CMK (cell line): ENCODE measurements at regions not wholly inside any gene's neighbourhood (a gene's known extent, or its start where the extent isn't known, plus 50 kb on each side); places are given as distances from the start of the nearest gene placed in this dataset.

Experiments used
- DNase-seq: peaks from one replicate; pipeline ENCODE4 v3.0.0-alpha.2; 2010; ENCODE audit warnings: low read depth

GRCh38 chr5:73374520-73375190 lies 73.9 kb downstream of the FOXD1 start:
- no peak for DNase-seq

GRCh38 chr5:73373814-73374510 lies 74.6 kb downstream of the FOXD1 start:
- DNase-seq = no peak

GRCh38 chr5:73370640-73371583 lies 77.7 kb downstream of the FOXD1 start:
- no peak for DNase-seq

GRCh38 chr5:73370095-73370494 lies 78.5 kb downstream of the FOXD1 start:
- no peak for DNase-seq

GRCh38 chr5:73369278-73369677 lies 79.3 kb downstream of the FOXD1 start:
- DNase-seq = no peak

- no peak for DNase-seq
These were observed 80.9 kb downstream of the FOXD1 start for GRCh38 chr5:73367650-73368049.

GRCh38 chr5:73365990-73366667 lies 82.4 kb downstream of the FOXD1 start:
- no peak for DNase-seq

GRCh38 chr5:73365301-73365853 lies 83.2 kb downstream of the FOXD1 start:
- no peak for DNase-seq

- no peak for DNase-seq
These were observed 84.5 kb downstream of the FOXD1 start for GRCh38 chr5:73363911-73364730.

GRCh38 chr5:73359395-73359794 lies 89.2 kb downstream of the FOXD1 start:
- DNase-seq = no peak

GRCh38 chr5:73358366-73358765 lies 90.2 kb downstream of the FOXD1 start:
- no peak for DNase-seq

- no peak for DNase-seq
These were observed 91.0 kb downstream of the FOXD1 start for GRCh38 chr5:73357576-73357975.

- no peak for DNase-seq
These were observed 93.5 kb downstream of the FOXD1 start for GRCh38 chr5:73355108-73355507.

- DNase-seq = no peak
These were observed 94.2 kb downstream of the FOXD1 start for GRCh38 chr5:73354406-73354805.

- no peak for DNase-seq
These were observed 95.8 kb downstream of the FOXD1 start for GRCh38 chr5:73352649-73353230.

GRCh38 chr5:73352243-73352642 lies 96.3 kb downstream of the FOXD1 start:
- no peak for DNase-seq

GRCh38 chr5:73351593-73351992 lies 97.0 kb downstream of the FOXD1 start:
- DNase-seq = no peak

- no peak for DNase-seq
These were observed 101.6 kb downstream of the FOXD1 start for GRCh38 chr5:73346878-73347408.

- DNase-seq = no peak
These were observed 103.7 kb downstream of the FOXD1 start for GRCh38 chr5:73344835-73345234.

GRCh38 chr5:73339711-73340110 lies 108.9 kb downstream of the FOXD1 start:
- no peak for DNase-seq
